BLaER1 treated with 17β-estradiol and CSF1 and Interleukin-3, amounts not matched to agents 10 nM and 100 nM (cell line): ENCODE measurements at regions not wholly inside any gene's neighbourhood (a gene's known extent, or its start where the extent isn't known, plus 50 kb on each side); places are given as distances from the start of the nearest gene placed in this dataset.
"Not testable (repeated sequence)": the region's sequence is repeated elsewhere in the genome, so short reads cannot be mapped to it uniquely, and the experiment has no call there.

Experiments used
- H3K27ac ChIP-seq, 11 experiments: shearing (Covaris generic); formaldehyde crosslinking; 2 replicates each; pipeline ENCODE4 v1.8.1; 2022
- H3K27me3 ChIP-seq, 11 experiments: shearing (Covaris generic); formaldehyde crosslinking; 2 replicates each; pipeline ENCODE4 v1.8.1; 2022
- H3K36me3 ChIP-seq, 11 experiments: shearing (Covaris generic); formaldehyde crosslinking; 2 replicates each; pipeline ENCODE4 v1.8.1; 2022
- H3K4me1 ChIP-seq, 10 experiments: shearing (Covaris generic); formaldehyde crosslinking; 2 replicates each; pipeline ENCODE4 v1.8.1; 2022
- H3K4me2 ChIP-seq, 11 experiments: shearing (Covaris generic); formaldehyde crosslinking; 2 replicates each; pipeline ENCODE4 v1.8.1; 2022
- H3K4me3 ChIP-seq, 10 experiments: shearing (Covaris generic); formaldehyde crosslinking; 2 replicates each; pipeline ENCODE4 v1.8.1; 2022
- H3K9ac ChIP-seq, 11 experiments: shearing (Covaris generic); formaldehyde crosslinking; 2 replicates each; pipeline ENCODE4 v1.8.1; 2022
- H3K9me3 ChIP-seq, 11 experiments: shearing (Covaris generic); formaldehyde crosslinking; replicated peaks in 1 of 11; 2 replicates each; pipeline ENCODE4 v1.8.1; 2022
- H4K20me1 ChIP-seq, 11 experiments: shearing (Covaris generic); formaldehyde crosslinking; 2 replicates each; pipeline ENCODE4 v1.8.1; 2022
- Cebpa-rat ChIP-seq, 11 experiments: shearing (Covaris generic); IDR thresholded peaks; 2 replicates each; pipeline ENCODE4 v1.8.1; 2022

- Histone ChIP-seq H3K9me3 (peaks cover 0 to 7% (median 0%) of the 10 kb centered on the region in 11 experiments; a peak in 2 of 22 replicates), H3K4me1 (no peaks in the 10 kb centered on the region), H3K36me3 (no peaks in the 10 kb centered on the region), H3K27me3 (no peaks in the 10 kb centered on the region), H3K27ac (no peak overlapping the region), H3K4me3 (no peak overlapping the region), H3K9ac (no peak overlapping the region), H3K4me2 (no peak overlapping the region), H4K20me1 (no peaks in the 10 kb centered on the region)
- TF ChIP-seq Cebpa-rat (IDR thresholded peaks at IDR 0.05): no peak
Measured at GRCh38 chr11:49442669-49443068, 234.3 kb upstream of the FOLH1 start.

- not testable (repeated sequence) for H3K4me2 ChIP-seq, H3K9me3 ChIP-seq, H3K27ac ChIP-seq, H3K36me3 ChIP-seq, H4K20me1 ChIP-seq, H3K4me1 ChIP-seq, H3K4me3 ChIP-seq, H3K27me3 ChIP-seq, H3K9ac ChIP-seq
Measured at GRCh38 chr11:49439901-49440300, 231.5 kb upstream of the FOLH1 start.

GRCh38 chr11:49434308-49434707 is 225.9 kb upstream of the FOLH1 start:
- not testable (repeated sequence) for H3K27ac ChIP-seq, H3K27me3 ChIP-seq, H3K9ac ChIP-seq, H3K36me3 ChIP-seq, H3K9me3 ChIP-seq, H3K4me1 ChIP-seq, H4K20me1 ChIP-seq, H3K4me3 ChIP-seq, H3K4me2 ChIP-seq

GRCh38 chr11:49432242-49432848 is 223.9 kb upstream of the FOLH1 start:
- H3K9ac ChIP-seq: no peak overlapping the region
- no peak overlapping the region for H3K27ac ChIP-seq
- H3K36me3 ChIP-seq: no peaks in the 10 kb centered on the region
- no peaks in the 10 kb centered on the region for H3K4me1 ChIP-seq
- H4K20me1 ChIP-seq: no peaks in the 10 kb centered on the region
- no peak overlapping the region for H3K4me2 ChIP-seq
- H3K4me3 ChIP-seq: no peak overlapping the region
- peaks cover 0 to 10% (median 3%) of the 10 kb centered on the region in 11 experiments; a peak in 8 of 22 replicates for H3K9me3 ChIP-seq
- no peak for TF ChIP-seq Cebpa-rat (IDR thresholded peaks at IDR 0.05)
- no peaks in the 10 kb centered on the region for H3K27me3 ChIP-seq

GRCh38 chr11:49424136-49424535 is 215.7 kb upstream of the FOLH1 start:
- Histone ChIP-seq H3K4me3 (no peak overlapping the region), H3K4me1 (no peaks in the 10 kb centered on the region), H3K9ac (no peak overlapping the region), H3K36me3 (no peaks in the 10 kb centered on the region), H3K27me3 (no peaks in the 10 kb centered on the region), H4K20me1 (no peaks in the 10 kb centered on the region), H3K9me3 (peaks cover 0 to 10% (median 3%) of the 10 kb centered on the region in 11 experiments; a peak in 8 of 22 replicates), H3K4me2 (no peak overlapping the region), H3K27ac (no peak overlapping the region)
- no peak for TF ChIP-seq Cebpa-rat (IDR thresholded peaks at IDR 0.05)

- not testable (repeated sequence) for H3K9ac ChIP-seq, H3K27me3 ChIP-seq, H4K20me1 ChIP-seq, H3K4me1 ChIP-seq, H3K27ac ChIP-seq, H3K4me3 ChIP-seq, H3K9me3 ChIP-seq, H3K4me2 ChIP-seq, H3K36me3 ChIP-seq
Measured at GRCh38 chr11:49418877-49419276, 210.5 kb upstream of the FOLH1 start.

GRCh38 chr11:49405743-49406142 is 197.3 kb upstream of the FOLH1 start:
- no peaks in the 10 kb centered on the region for H3K27me3 ChIP-seq
- no peaks in the 10 kb centered on the region for H3K9me3 ChIP-seq
- H3K36me3 ChIP-seq: no peaks in the 10 kb centered on the region
- H3K27ac ChIP-seq: no peak overlapping the region
- H3K4me3 ChIP-seq: no peak overlapping the region
- H3K4me1 ChIP-seq: no peaks in the 10 kb centered on the region
- no peak for TF ChIP-seq Cebpa-rat (IDR thresholded peaks at IDR 0.05)
- H3K9ac ChIP-seq: no peak overlapping the region
- no peak overlapping the region for H3K4me2 ChIP-seq
- H4K20me1 ChIP-seq: no peaks in the 10 kb centered on the region

- not testable (repeated sequence) for H3K4me1 ChIP-seq, H3K9ac ChIP-seq, H4K20me1 ChIP-seq, H3K4me2 ChIP-seq, H3K36me3 ChIP-seq, H3K27ac ChIP-seq, H3K4me3 ChIP-seq, H3K9me3 ChIP-seq, H3K27me3 ChIP-seq
Measured at GRCh38 chr11:49395789-49396188, 187.4 kb upstream of the FOLH1 start.

- H3K27ac ChIP-seq, H3K36me3 ChIP-seq, H3K4me2 ChIP-seq, H3K4me1 ChIP-seq, H3K9me3 ChIP-seq, H3K4me3 ChIP-seq, H3K9ac ChIP-seq, H4K20me1 ChIP-seq, H3K27me3 ChIP-seq: not testable (repeated sequence)
Measured at GRCh38 chr11:49390362-49390761, 182.0 kb upstream of the FOLH1 start.

GRCh38 chr11:49389149-49389548 is 180.7 kb upstream of the FOLH1 start:
- H3K4me3 ChIP-seq, H3K4me1 ChIP-seq, H3K36me3 ChIP-seq, H3K27ac ChIP-seq, H3K9ac ChIP-seq, H3K4me2 ChIP-seq, H3K27me3 ChIP-seq, H4K20me1 ChIP-seq, H3K9me3 ChIP-seq: not testable (repeated sequence)

- not testable (repeated sequence) for H3K27me3 ChIP-seq, H4K20me1 ChIP-seq, H3K4me3 ChIP-seq, H3K9ac ChIP-seq, H3K27ac ChIP-seq, H3K4me1 ChIP-seq, H3K36me3 ChIP-seq, H3K9me3 ChIP-seq
- peak overlapping the region in 1 of 11 experiments; percentile 32; a peak in 1 of 22 replicates for H3K4me2 ChIP-seq
Measured at GRCh38 chr11:49384371-49384770, 176.0 kb upstream of the FOLH1 start.
